ENCODE measurements at regions not wholly inside any gene's neighbourhood (a gene's known extent, or its start where the extent isn't known, plus 50 kb on each side); places are given as distances from the start of the nearest gene placed in this dataset.
"Not testable (repeated sequence)": the region's sequence is repeated elsewhere in the genome, so short reads cannot be mapped to it uniquely, and the experiment has no call there.

GRCh38 chr9:119758990-119759389 lies 389.8 kb upstream of the BRINP1 start:
- no peak for DNase-seq (ENCODE audit: low spot score)

GRCh38 chr9:119758241-119758640 lies 389.0 kb upstream of the BRINP1 start:
- no peak for DNase-seq (ENCODE audit: low spot score)

DNA sequence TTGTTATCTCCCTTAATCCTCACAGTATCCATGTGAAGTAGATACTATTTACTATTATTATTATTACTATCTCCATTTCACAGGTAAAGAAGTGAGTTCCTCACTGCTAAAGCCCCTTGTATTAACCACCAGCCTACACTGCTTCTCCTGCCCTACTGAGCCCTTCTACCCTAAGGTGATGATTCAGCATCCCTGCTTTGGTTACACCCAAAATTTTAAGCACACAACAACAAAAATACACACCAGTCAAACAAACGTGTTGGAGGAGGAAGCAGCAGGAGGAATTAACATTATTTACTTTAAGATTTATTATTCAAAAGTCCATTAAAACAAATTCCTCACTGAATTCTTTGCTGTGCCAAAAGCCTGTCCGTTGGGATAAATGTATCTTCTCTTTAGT lies 370.2 kb upstream of the BRINP1 start:
- no peak for DNase-seq (ENCODE audit: low spot score)

DNA sequence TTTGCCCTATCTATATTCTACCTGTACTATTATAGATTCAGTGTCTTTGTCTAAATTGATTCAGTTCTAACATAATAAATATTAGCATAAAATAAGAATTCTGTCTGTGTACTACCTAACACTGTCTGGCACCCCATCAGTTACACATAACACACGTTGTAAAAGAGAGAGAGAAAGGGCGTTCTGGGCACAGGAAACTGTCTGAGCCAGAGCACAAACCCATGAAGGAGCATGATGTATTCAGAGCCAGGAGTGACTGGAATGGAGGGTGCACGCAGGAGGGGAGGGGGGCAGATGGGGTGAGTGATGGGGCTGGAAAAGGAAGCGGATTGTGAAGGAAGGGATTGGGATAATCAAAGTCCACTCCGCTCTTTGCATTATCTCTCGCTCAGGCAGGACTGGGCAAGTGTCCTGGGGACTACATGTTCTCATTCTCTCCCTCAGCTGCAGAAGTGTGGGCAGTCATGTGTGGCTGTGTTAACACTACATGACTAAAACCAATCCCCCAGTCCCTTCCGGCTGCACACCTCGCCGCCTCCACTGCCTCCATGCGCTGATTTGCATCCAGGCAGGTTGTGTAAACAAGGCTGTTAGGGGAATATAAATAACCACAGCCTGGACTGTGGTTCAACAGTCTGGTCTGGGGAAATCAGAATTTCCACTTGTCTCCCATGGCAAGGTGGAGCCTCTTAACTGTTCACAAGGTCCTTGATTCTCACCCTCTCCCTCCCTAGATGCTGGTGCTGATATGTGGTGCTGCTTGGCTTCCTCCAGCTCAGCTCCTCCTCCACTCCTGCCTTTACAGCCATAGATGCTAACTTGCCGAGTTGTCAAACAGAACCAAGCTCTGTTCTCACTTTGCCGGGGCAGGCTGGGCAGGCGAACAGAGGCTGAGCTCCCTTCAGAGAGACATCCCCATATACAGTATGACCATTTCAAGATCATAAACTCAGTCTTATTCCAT lies 367.5 kb upstream of the BRINP1 start:
- no peak for DNase-seq (ENCODE audit: low spot score)

DNA sequence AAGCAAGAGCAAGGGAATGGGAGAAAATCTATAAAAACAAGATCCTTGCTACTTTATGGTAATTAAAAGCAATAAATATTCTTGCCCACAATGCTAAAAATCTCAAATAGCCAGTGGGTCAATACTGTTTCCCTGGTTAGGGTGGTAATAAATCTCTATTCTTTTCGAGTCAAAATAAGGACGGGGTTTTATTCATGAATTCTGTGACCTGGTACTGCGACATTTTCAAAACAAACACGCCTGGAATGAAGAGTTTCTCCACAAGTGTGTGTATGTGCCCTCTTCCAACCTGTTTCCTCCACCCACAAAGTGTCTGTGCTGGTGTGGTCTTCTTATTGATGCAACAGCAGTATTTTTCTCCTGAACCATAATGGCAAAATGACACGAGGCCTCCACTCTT lies 358.8 kb upstream of the BRINP1 start:
- no peak for DNase-seq (ENCODE audit: low spot score)

- DNase-seq (ENCODE audit: low spot score) = no peak
These were observed 356.8 kb upstream of the BRINP1 start for GRCh38 chr9:119726035-119726434.

GRCh38 chr9:119722384-119722783 lies 353.1 kb upstream of the BRINP1 start:
- no peak for DNase-seq (ENCODE audit: low spot score)

- DNase-seq (ENCODE audit: low spot score) = no peak
These were observed 343.1 kb upstream of the BRINP1 start for GRCh38 chr9:119712325-119712724.

GRCh38 chr9:119709431-119709830 lies 340.2 kb upstream of the BRINP1 start:
- DNase-seq (ENCODE audit: low spot score) = no peak

- DNase-seq (ENCODE audit: low spot score) = no peak
These were observed 338.1 kb upstream of the BRINP1 start for GRCh38 chr9:119707228-119707845.

- no peak for DNase-seq (ENCODE audit: low spot score)
These were observed 332.4 kb upstream of the BRINP1 start for GRCh38 chr9:119701651-119702050.

GRCh38 chr9:119698535-119698934 lies 329.3 kb upstream of the BRINP1 start:
- DNase-seq (ENCODE audit: low spot score) = no peak

DNA sequence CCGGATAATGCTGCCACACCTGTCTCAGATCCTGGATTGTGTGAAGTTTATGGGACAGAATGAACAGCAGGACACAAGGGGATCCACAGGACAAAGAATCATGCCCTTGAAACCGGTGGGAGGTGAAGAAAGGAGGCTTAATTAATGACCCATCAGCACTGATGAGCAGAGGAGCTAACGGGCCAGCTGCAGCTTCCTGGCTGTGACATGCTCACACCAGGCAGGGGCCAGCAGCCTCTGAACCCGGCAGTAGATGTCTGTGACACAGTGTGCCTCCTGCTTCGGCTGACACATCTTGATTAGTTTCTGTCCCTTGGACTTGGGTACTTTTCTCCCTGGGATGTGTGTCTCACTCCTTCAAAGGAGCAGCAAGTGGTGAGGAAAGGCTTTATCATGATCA lies 328.8 kb upstream of the BRINP1 start:
- DNase-seq (ENCODE audit: low spot score) = no peak

DNA sequence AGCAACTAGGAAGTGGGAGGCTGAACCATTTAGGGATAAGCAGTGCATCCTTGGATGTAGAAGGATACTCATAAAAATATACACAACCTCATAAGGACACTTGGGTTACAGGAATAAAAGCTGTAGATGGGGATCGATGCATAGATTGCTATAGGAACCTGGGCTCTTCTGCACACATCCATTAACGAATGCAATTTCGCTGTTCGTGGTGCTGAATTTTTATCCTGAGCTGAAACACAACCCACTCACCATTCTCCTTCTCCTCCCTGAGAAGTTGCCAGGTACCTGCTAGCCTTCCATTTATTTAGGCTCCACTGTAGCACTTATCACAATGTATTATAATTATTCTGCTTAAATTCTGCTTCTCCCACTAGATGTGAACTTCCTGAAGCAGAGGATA lies 320.6 kb upstream of the BRINP1 start:
- no peak for DNase-seq (ENCODE audit: low spot score)

- DNase-seq (ENCODE audit: low spot score) = no peak
These were observed 319.3 kb upstream of the BRINP1 start for GRCh38 chr9:119688547-119688946.

- DNase-seq (ENCODE audit: low spot score) = no peak
These were observed 308.7 kb upstream of the BRINP1 start for GRCh38 chr9:119677811-119678505.

DNA sequence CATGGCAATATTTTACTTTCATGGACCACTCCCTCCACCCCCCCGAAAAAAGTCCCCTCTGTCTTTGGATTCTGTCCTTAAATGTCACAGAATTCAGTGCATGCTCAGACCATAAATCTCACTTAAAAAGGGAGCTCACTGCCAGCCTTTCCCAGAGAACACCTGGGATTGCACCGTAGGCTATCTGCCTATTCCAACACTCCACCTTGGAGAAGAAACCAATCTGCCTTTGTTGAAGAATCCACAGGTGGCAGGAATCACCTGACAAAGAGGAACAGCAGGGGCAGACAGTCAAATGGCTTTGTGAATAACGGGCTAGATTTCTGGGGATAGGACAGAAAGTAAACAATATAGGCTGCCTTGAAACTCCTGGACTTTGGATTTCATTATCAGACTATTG lies 306.7 kb upstream of the BRINP1 start:
- DNase-seq (ENCODE audit: low spot score) = no peak

DNA sequence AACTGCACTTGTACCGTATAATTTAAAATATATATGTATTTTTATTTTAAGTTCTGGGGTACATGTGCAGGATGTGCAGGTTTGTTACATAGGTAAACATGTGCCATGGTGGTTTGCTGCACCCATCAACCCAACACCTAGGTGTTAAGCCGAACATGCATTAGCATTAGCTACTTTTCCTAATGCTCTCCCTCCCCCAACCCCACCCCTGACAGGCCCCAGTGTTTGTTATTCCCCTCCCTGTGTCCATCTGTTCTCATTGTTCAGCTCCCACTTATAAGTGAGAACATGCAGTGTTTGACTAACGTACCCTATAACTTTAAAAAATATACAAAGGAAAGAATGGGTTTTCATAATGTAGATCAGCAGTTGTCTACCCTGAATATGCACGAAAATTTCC lies 303.5 kb upstream of the BRINP1 start:
- DNase-seq (ENCODE audit: low spot score) = not testable (repeated sequence)

GRCh38 chr9:119667916-119668315 lies 298.7 kb upstream of the BRINP1 start:
- DNase-seq (ENCODE audit: low spot score) = no peak

DNA sequence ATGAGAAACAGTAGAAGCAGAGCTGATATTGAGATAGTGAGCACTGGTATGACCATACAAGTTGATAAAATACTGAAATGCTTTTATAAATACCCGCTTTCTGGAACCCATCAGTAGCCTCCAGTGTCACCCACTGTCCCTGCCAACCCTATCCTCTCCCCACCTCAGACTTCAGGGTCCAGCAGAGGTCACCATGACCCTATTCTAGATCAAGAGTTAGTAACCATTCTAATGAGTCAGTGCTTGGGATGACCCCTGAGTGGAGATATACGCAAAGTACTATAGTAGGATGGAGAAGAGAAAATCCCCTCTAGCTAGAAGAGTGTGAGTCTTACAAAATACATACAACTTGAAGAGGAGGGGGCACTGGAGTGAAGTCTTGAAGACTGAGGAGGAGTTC lies 297.9 kb upstream of the BRINP1 start:
- DNase-seq (ENCODE audit: low spot score) = no peak

DNA sequence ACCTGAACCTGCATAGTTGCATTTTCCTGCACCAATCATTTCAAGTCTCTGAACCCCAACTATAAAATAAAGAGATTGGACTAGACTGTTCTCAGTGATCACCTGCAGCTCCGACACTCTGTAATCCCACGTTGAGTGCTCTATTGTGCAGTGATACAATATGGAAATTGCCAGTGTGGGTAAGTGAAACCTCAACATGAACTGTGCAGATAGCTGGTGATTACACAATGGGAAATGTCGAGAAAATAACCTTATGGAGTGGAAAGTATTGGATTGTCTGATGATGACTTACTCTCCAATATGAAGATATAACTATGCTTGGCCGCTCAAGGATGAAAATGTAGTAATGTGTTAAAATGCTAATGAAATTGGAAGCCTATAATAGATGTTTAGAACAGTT lies 293.1 kb upstream of the BRINP1 start:
- DNase-seq (ENCODE audit: low spot score) = no peak

GRCh38 chr9:119652931-119653330 lies 283.7 kb upstream of the BRINP1 start:
- DNase-seq (ENCODE audit: low spot score) = no peak

- no peak for DNase-seq (ENCODE audit: low spot score)
These were observed 280.0 kb upstream of the BRINP1 start for GRCh38 chr9:119649205-119649604.
